Hindlimb muscle (tissue), 1 donor: ENCODE measurements at regions not wholly inside any gene's neighbourhood (a gene's known extent, or its start where the extent isn't known, plus 50 kb on each side); places are given as distances from the start of the nearest gene placed in this dataset.
A peak's percentile ranks its signal among the peaks of the same experiment; 100 is the strongest.
"Not testable (repeated sequence)": the region's sequence is repeated elsewhere in the genome, so short reads cannot be mapped to it uniquely, and the experiment has no call there.

Experiments used
- DNase-seq: peaks from one replicate; pipeline ENCODE4 v3.0.0-alpha.2; 2013

DNA sequence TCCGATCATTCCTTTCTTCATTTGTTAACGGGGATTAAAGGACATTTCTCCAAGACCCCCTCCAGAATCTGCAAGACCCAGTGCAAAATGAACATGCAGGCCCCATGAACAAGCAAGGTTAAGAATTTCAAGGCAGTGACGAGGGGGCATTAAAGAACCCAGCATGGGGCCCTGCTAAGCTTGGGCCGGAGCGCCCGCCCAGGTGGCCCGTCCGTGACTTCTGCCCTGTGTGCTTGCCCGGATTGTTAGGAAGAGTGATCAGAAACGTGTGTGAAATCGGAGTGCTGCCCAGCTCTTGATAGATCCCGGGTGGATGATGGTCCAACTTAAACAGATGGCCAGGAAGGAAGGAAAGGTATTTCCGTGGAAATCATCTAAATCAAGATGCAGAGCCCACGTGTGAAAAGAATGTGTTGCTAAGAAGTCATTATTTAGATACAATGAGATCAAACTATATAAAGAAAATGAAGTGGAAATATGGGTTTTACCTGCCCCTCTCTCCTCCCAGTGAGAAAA is 213.6 kb downstream of the KLF6 start:
- DNase-seq, result no peak

DNA sequence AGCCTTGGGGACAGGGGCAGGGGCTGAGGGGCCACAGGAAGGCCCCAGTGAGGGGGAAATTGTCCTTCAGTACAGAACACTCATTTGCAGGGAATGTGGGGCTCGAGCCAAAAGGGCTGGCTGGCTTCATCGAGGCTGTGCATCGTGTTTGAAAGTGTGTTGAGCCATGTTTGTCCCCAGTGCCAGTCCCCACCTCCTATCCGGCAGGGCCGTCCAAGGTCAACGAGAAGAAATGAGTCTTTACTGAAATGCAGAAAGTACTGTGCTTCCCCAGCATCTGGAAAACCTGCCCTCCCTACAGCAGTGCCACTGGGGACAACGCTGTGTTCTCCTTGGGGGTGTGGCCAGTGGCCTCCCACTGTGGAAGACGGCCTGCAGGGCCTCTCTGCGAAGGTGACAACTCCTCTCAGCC is 214.1 kb downstream of the KLF6 start:
- no peak for DNase-seq

- DNase-seq, result no peak
Observed at GRCh38 chr10:3570131-3570729, 214.8 kb downstream of the KLF6 start.

- DNase-seq, result no peak
Observed at GRCh38 chr10:3568983-3569382, 216.0 kb downstream of the KLF6 start.

DNA sequence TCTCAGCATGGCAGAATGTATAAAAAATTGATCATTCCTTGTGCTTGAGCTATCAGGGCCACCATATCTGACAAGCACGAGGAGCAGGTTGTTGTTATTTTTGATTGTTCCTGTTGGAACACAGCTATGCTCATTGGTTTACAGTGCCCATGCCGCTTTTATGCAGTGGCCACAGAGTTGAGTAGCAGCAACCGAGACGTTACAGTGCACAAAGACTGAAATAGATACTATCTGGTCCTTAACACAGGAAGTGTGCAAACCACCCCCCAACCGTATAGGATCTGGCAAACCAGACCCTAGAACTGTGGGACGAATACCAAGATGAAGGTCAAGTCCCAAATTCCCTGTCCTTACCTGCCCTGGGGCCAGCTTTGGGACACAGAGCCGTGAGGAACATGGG is 216.6 kb downstream of the KLF6 start:
- no peak for DNase-seq

GRCh38 chr10:3567291-3567963 is 217.6 kb downstream of the KLF6 start:
- DNase-seq, result no peak

DNA sequence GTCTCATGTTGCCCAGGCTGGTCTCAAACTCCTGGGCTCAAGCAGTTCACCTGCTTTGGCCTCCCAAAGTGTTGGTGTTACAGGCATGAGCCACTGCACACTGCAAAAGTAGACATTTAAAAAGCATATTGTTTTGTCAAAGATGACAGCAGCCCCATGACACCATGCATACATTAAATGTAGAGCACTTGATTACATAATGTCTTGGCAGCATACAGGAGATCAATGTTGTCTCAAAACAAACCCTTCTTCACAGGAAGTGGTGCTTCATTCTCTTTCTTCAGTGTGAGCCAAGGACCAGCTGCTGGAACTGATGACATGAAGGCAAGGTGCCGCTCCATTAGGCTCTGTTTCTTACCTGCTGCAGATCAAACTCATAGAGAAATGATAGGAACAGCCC is 218.4 kb downstream of the KLF6 start:
- DNase-seq, result no peak

GRCh38 chr10:3564346-3565002 is 220.5 kb downstream of the KLF6 start:
- DNase-seq, result no peak

GRCh38 chr10:3563298-3563697 is 221.7 kb downstream of the KLF6 start:
- DNase-seq, result no peak

DNA sequence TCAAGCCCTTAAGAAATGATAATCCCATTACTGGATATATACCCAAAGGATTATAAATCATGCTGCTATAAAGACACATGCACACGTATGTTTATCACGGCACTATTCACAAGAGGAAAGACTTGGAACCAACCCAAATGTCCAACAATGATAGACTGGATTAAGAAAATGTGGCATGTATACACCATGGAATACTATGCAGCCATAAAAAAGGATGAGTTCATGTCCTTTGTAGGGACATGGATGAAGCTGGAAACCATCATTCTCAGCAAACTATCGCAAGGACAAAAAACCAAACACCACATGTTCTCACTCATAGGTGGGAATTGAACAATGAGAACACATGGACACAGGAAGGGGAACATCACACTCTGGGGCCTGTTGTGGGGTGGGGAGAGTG is 224.4 kb downstream of the KLF6 start:
- not testable (repeated sequence) for DNase-seq

DNA sequence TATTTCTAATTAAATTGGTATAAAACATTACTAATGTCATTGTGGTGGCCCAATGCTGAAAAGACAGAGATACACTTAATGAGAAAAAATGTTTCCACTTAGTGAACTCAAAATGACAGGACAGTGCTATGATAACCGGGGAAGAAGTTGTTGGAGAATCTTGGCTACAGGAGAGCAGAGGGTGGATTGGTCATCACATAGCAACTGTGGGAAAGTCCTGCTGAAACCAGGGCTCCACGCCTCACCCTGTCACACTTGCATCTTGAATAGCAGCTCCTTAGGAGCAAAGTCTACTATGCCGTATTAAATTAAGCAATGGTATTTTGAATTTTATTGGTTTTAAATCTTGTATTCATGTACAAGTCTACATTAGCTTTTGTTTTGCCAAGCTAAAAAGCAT is 225.5 kb downstream of the KLF6 start:
- no peak for DNase-seq

DNA sequence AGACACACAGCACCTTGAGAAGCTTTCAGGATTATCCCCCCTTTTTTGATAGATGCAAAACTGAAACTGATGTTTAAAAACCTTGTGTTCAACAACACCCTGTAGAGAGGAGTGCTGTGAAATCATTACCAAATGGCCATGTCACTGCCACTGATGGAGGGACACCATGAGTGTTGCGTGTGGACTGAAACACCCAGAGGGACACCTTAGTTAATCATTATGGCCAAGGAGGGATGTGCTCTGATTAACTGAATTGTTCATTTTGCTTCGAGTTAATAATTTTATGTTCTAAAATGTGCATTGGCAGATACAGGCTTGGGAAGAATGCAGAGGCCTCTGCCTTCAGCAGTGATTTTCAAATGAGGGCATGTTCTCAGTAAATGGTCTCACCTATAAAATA is 226.0 kb downstream of the KLF6 start:
- DNase-seq, result no peak

DNA sequence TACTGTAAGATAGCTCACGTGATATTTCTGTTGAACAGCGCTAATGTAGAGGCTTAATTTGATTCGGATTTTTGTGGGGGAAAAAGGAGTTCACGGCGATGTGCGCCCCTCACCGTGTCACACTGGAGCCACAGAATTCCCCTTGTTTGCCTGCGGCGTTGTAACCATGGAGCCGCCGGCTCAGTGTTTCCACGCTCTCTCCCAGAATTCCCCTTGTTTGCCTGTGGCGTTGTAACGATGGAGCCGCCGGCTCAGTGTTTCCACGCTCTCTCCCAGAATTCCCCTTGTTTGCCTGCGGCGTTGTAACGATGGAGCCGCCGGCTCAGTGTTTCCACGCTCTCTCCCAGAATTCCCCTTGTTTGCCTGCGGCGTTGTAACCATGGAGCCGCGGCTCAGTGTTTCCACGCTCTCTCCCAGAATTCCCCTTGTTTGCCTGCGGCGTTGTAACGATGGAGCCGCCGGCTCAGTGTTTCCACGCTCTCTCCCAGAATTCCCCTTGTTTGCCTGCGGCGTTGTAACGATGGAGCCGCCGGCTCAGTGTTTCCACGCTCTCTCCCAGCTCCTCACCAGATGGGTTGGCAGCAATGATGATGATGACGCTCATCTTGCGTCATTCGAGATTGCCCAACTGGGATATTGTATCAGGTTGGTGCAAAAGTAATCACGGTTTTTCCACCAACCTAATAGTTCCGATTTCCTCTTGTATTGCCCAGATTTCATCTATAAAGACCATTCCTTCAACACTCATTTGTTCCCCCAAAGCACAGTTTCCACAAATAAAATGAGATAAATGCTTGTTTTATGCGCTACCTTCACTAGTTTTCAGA is 228.6 kb downstream of the KLF6 start:
- peak; percentile 74 for DNase-seq

GRCh38 chr10:3554121-3554522 is 230.9 kb downstream of the KLF6 start:
- DNase-seq, result no peak

DNA sequence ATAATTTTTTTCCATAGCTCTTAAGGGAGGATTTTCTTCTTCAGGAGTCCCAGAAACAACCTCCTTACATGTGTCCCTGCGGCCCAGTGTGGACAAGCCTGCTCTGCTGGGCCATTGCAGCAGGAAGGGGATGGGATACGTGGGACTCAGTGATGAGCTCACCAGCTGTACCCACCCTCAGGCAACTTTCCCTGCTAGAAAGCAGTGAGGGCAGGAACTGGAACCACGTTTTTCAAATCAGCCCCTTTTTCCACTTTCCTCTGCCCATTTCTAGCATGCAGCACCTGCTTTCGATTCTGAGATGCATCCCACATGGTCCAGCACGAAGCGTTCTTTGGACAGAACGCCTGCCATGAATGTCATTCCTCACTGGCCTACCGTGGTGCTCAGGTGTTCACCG is 232.7 kb downstream of the KLF6 start:
- no peak for DNase-seq

- DNase-seq, result no peak
Observed at GRCh38 chr10:3551761-3552160, 233.2 kb downstream of the KLF6 start.

GRCh38 chr10:3549118-3549517 is 235.9 kb downstream of the KLF6 start:
- no peak for DNase-seq

DNA sequence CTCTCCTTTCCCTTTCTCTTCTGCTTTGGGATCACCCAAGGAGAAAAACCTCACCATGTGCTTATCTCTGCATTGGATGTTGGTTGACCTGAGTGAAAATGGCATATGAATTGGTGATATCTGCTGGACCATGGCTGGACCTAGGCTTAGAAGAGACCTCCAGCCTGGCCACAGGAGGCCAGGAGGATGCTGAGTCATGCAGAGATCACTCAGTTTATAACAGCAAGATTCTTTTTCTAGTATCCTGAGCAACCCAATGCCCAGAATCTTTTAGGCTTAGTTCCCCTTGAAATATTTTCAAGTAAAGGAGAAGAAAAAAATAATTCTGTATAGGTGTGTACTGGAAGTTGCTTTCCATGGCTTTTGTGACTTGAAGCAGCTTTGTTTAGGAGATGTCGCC is 236.3 kb downstream of the KLF6 start:
- no peak for DNase-seq

DNA sequence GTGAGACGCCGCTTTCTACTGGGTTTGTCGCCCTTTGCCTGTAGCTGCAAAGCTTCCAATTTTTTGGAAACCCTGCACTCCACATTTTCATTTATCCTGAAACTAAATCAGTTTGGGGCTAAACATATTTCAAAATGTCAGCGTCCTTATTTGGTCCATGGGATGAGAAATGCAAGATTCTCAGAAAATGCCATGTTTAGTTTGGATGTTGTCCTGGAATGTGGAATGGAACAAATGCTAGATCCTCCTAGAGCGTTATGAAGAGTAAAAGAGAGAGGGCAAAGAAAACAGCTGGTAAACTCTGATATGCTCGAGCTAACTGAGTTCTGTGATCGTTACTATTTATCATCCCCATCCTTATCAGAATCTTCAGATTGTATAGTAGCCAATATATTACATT is 236.9 kb downstream of the KLF6 start:
- DNase-seq, result no peak

- DNase-seq, result no peak
Observed at GRCh38 chr10:3544561-3544960, 240.4 kb downstream of the KLF6 start.

GRCh38 chr10:3542185-3542611 is 242.8 kb downstream of the KLF6 start:
- DNase-seq, result no peak

DNA sequence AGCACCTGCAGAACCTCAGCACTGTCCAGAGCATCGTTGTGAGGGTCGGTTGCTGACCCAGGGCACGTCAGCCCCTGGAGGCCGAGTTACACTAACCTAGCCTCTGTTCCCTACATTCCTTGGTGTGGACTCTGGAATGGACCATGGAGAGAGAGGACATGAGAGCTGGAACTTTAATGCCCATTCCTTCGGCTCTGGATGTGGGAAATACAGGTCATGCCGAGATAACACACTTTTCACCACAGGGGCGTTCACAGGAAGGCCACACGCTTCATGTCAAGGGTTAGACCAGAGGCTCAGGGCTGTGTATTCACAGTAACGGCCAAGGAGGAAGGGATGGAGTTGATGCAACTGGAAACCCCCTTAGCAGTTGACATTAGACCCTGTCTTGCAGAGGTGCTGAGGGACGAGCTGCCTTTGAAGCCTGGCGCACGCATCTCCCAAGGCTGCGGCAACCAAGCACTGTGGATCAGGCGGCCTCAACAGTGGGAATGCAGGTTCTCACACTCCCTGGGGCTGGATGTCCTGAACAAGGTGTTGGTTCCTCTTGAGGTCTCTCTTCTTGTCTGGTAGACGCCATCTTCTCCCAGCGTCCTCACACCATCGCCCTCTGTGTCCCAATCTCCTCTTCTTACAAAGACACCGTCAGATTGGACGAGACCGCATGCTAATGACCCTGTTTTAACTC is 245.2 kb downstream of the KLF6 start:
- no peak for DNase-seq
